Keratinocyte (primary cell): ENCODE measurements at regions not wholly inside any gene's neighbourhood (a gene's known extent, or its start where the extent isn't known, plus 50 kb on each side); places are given as distances from the start of the nearest gene placed in this dataset.

Experiments used
- CTCF ChIP-seq, 3 experiments: IDR thresholded peaks in 1 of 3; conservative IDR thresholded peaks in 1 of 3; optimal IDR thresholded peaks in 1 of 3; 2 replicates in 2 of 3; 3 replicates in 1 of 3; pipeline versions ENCODE3 to v1.5.1; 2011; ENCODE audit warnings: low read length in 3 of 3, mild to moderate bottlenecking in 3 of 3, moderate library complexity in 2 of 3, control low read depth in 1 of 3, inconsistent platforms in 1 of 3; ENCODE audit not compliant: insufficient read depth in 2 of 3; ENCODE audit errors: extremely low read depth in 1 of 3
- EZH2 ChIP-seq: IDR thresholded peaks from one replicate; pipeline ENCODE4 v1.6.1; 2012; ENCODE audit warnings: inconsistent platforms, mild to moderate bottlenecking, low read length, moderate library complexity

GRCh38 chr2:76415821-76416220, 705.1 kb upstream of the GCFC2 start:
- TF ChIP-seq CTCF (optimal IDR thresholded peaks at IDR 0.05 in 1 of 3, IDR thresholded peaks at IDR 0.05 in 1 of 3, conservative IDR thresholded peaks at IDR 0.05 in 1 of 3; ENCODE audit: extremely low read depth in 1 of 3, insufficient read depth in 2 of 3, low read length in 3 of 3) (no peak), EZH2 (no peak)
